ENCODE measurements at regions not wholly inside any gene's neighbourhood (a gene's known extent, or its start where the extent isn't known, plus 50 kb on each side); places are given as distances from the start of the nearest gene placed in this dataset.

- TF ChIP-seq POLR2A (IDR thresholded peaks at IDR 0.05) (no peak), CTCF (IDR thresholded peaks at IDR 0.05 in 8 of 11, conservative IDR thresholded peaks at IDR 0.05 in 3 of 11) (no peak)
Observed at GRCh38 chr9:20070336-20070735, 281.5 kb upstream of the SLC24A2 start.

Measured in spleen (tissue), 7 donors.